GM23338 (cell line): ENCODE measurements at regions not wholly inside any gene's neighbourhood (a gene's known extent, or its start where the extent isn't known, plus 50 kb on each side); places are given as distances from the start of the nearest gene placed in this dataset.

Experiments
- EZH2phosphoT487 ChIP-seq: fragments of 200-600 bp; sonication (generic); IDR thresholded peaks from one replicate; pipeline ENCODE4 v1.8.1; 2018; ENCODE audit warnings: antibody characterized with exemption; ENCODE audit not compliant: unreplicated experiment
- POLR2AphosphoS5 ChIP-seq: IDR thresholded peaks from 2 replicates; pipeline ENCODE4 v1.6.1; 2016; ENCODE audit warnings: antibody characterized with exemption, low read depth
- ZNF331 ChIP-seq: fragments of 250-450 bp; sonication (Bioruptor Pico); IDR thresholded peaks from 2 replicates; pipeline ENCODE4 v1.5.0; 2020; ENCODE audit warnings: low read depth, mild to moderate bottlenecking, moderate library complexity
- TF ChIP-seq, protein P1 (sequence below), 2 experiments: fragments of 200-600 bp in 1 of 2; sonication (generic) in 1 of 2; conservative IDR thresholded peaks; 2 replicates each; pipeline versions ENCODE4 v1.5.1 to v1.6.1; 2016 to 2017; ENCODE audit warnings: antibody characterized with exemption in 2 of 2, low read depth in 2 of 2, mild to moderate bottlenecking in 2 of 2, moderate library complexity in 1 of 2
- TF ChIP-seq, protein P2 (sequence below): IDR thresholded peaks from one replicate; pipeline ENCODE4 v1.6.1; 2018; ENCODE audit warnings: antibody characterized with exemption; ENCODE audit not compliant: unreplicated experiment

DNA sequence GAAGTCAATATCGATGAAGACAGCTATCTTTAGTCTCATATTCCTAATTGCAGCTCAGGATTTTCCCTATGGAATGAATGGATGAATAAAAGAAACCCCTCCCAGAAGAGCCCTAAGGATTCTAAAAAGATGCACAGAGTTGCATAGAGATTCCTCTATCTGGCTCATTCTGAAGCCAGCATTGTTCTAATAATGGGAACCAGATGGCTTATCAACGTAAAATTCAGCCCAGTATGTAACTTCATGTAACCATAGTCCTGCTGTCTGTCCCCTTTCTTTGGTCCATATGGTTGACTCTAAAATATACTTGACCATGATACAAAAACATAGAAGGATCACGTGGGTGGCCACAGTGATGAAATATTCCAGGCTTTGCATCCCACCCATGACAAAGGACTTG, 508.6 kb downstream of the RASEF start:
- TF ChIP-seq, protein P1, sequence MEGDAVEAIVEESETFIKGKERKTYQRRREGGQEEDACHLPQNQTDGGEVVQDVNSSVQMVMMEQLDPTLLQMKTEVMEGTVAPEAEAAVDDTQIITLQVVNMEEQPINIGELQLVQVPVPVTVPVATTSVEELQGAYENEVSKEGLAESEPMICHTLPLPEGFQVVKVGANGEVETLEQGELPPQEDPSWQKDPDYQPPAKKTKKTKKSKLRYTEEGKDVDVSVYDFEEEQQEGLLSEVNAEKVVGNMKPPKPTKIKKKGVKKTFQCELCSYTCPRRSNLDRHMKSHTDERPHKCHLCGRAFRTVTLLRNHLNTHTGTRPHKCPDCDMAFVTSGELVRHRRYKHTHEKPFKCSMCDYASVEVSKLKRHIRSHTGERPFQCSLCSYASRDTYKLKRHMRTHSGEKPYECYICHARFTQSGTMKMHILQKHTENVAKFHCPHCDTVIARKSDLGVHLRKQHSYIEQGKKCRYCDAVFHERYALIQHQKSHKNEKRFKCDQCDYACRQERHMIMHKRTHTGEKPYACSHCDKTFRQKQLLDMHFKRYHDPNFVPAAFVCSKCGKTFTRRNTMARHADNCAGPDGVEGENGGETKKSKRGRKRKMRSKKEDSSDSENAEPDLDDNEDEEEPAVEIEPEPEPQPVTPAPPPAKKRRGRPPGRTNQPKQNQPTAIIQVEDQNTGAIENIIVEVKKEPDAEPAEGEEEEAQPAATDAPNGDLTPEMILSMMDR (conservative IDR thresholded peaks at IDR 0.05; ENCODE audit: low read depth in 2 of 2) = no peak
- TF ChIP-seq, protein P2, sequence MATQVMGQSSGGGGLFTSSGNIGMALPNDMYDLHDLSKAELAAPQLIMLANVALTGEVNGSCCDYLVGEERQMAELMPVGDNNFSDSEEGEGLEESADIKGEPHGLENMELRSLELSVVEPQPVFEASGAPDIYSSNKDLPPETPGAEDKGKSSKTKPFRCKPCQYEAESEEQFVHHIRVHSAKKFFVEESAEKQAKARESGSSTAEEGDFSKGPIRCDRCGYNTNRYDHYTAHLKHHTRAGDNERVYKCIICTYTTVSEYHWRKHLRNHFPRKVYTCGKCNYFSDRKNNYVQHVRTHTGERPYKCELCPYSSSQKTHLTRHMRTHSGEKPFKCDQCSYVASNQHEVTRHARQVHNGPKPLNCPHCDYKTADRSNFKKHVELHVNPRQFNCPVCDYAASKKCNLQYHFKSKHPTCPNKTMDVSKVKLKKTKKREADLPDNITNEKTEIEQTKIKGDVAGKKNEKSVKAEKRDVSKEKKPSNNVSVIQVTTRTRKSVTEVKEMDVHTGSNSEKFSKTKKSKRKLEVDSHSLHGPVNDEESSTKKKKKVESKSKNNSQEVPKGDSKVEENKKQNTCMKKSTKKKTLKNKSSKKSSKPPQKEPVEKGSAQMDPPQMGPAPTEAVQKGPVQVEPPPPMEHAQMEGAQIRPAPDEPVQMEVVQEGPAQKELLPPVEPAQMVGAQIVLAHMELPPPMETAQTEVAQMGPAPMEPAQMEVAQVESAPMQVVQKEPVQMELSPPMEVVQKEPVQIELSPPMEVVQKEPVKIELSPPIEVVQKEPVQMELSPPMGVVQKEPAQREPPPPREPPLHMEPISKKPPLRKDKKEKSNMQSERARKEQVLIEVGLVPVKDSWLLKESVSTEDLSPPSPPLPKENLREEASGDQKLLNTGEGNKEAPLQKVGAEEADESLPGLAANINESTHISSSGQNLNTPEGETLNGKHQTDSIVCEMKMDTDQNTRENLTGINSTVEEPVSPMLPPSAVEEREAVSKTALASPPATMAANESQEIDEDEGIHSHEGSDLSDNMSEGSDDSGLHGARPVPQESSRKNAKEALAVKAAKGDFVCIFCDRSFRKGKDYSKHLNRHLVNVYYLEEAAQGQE = no peak
- TF ChIP-seq EZH2phosphoT487 (no peak), ZNF331 (CRISPR knock-in tag) (no peak), POLR2AphosphoS5 (no peak)
